ENCODE measurements at regions not wholly inside any gene's neighbourhood (a gene's known extent, or its start where the extent isn't known, plus 50 kb on each side); places are given as distances from the start of the nearest gene placed in this dataset.

DNA sequence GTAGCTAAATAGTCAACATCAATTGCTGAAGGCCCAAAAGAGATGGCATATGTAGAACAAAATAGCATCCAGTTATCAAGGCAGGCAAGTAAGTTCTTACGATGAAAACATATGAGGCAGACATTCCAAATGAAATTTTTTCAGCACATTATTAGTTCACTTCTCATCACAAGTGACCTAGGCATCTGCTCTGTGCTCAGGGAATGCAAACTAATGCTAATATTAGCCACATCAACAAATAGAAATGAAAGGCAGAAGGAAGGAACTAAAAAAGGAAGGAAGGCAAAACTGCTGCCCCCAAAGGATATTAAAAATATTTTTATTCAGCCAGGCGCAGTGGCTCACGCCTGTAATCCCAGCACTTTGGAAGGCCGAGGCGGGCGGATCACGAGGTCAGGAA, 51.2 kb upstream of the ROCK1 start:
- Mint-ChIP-seq H3K27ac (no peak overlapping the region), H3K4me1 (no peaks in the 10 kb centered on the region), H3K27me3 (no peaks in the 10 kb centered on the region), H3K9me3 (no peaks in the 10 kb centered on the region), H3K4me3 (no peak overlapping the region), H3K36me3 (ENCODE audit: low read depth) (no peaks in the 10 kb centered on the region)
- POLR2A ChIA-PET: no interaction called here
- CTCF ChIA-PET: no interaction called here
- DNase-seq: no peak

DNA sequence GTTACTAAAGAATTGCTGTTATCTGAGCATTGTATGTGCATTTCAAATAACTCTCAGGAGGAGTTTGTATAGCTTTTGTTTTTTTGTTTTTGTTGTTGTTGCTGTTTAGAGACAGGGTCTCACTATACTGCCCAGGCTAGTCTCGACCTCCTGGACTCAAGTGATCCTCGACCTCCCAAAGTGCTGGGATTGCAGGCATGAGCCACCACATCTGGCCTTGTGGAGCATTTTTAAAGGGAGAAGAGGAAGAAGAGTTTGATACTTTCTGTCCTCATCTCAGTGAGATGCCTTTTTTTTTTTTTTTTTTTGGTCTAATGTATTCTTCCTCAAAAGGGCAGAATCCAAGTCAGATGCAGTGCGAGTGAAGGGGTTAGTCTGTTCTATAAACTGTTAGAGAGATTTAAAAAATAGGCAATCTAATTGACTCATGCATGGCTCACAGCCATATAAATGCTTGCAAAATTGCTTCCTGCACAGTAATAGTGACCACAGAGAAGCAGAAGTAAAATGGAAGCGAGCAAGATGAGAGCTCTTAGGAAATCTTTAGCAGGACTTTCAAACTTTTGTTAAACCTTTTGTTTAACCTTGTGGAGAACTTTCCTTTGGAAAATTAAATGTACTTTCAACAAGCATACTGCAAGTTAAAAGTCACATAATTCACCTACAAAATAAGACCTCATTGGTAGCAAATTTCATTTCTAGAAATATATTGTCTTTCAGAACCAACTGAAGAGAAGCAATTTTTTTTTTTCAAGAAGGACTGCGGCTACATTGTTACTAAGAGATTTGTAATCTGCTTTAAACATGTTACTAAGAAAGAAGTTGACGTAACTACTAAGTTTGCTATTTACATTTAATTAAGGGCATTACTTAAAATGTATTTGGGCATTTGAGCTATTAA, 52.3 kb upstream of the ROCK1 start:
- DNase-seq: no peak
- Mint-ChIP-seq H3K9me3 (no peaks in the 10 kb centered on the region), H3K36me3 (ENCODE audit: low read depth) (no peaks in the 10 kb centered on the region), H3K27me3 (no peaks in the 10 kb centered on the region), H3K4me3 (no peak overlapping the region), H3K27ac (no peak overlapping the region), H3K4me1 (no peaks in the 10 kb centered on the region)
- ChIA-PET POLR2A (no interaction called here), CTCF (no interaction called here)

DNA sequence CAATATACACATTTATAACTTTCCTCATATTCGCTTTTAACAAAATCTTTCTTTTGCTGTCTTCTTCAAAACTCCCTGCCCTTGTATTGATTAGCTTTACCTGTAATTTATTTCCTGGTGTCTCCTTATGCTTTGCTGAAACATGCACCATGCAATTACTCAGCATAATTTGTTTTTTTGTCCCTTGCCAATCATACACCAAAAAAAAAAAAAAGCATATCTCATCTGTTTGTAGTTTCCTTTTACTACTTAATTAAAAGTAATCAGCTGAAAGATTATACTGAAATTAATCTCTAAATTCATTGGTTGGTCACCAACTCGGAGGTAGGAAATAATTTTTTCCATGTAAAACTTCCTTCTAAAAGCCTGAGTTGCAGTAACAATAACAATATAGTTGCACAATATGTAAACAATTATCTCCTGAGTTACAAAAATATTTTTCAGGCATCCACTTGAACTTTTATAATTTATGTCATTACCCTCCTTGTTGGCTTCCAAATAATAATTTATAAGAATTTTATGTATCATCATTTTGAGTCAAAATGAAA, 53.0 kb upstream of the ROCK1 start:
- no peaks in the 10 kb centered on the region for H3K9me3 Mint-ChIP-seq
- H3K27me3 Mint-ChIP-seq: no peaks in the 10 kb centered on the region
- POLR2A ChIA-PET: no interaction called here
- H3K4me3 Mint-ChIP-seq: no peak overlapping the region
- DNase-seq: no peak
- H3K36me3 Mint-ChIP-seq (ENCODE audit: low read depth): no peaks in the 10 kb centered on the region
- H3K27ac Mint-ChIP-seq: no peak overlapping the region
- CTCF ChIA-PET: no interaction called here
- H3K4me1 Mint-ChIP-seq: no peaks in the 10 kb centered on the region

GRCh38 chr18:21167641-21168377, 56.2 kb upstream of the ROCK1 start:
- Mint-ChIP-seq H3K36me3 (ENCODE audit: low read depth) (no peaks in the 10 kb centered on the region), H3K9me3 (no peaks in the 10 kb centered on the region), H3K27me3 (no peaks in the 10 kb centered on the region), H3K4me1 (no peaks in the 10 kb centered on the region), H3K4me3 (no peak overlapping the region), H3K27ac (no peak overlapping the region)
- DNase-seq: no peak
- ChIA-PET POLR2A (no interaction called here), CTCF (no interaction called here)

DNA sequence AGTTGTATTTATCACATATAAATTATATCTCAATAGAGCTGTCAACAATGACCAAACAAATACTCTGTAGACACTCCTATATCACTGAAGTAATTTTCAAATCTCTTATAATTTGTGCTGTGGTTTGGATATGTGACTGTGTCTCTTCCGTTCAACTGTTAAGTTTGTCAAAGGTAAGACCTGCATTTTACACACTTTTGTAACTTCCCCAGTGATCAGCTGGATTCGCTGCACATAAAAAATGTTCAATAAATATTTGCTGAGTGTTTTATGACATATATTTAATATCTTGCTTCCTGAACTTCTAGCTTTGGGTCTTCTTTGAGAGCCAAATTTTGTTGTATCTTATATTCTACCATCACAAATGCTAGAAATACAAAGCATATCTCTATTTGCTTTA, 57.3 kb upstream of the ROCK1 start:
- Mint-ChIP-seq H3K27ac (no peak overlapping the region), H3K27me3 (no peaks in the 10 kb centered on the region), H3K4me3 (no peak overlapping the region), H3K36me3 (ENCODE audit: low read depth) (no peaks in the 10 kb centered on the region), H3K4me1 (no peaks in the 10 kb centered on the region), H3K9me3 (no peaks in the 10 kb centered on the region)
- no peak for DNase-seq
- POLR2A ChIA-PET: no interaction called here
- CTCF ChIA-PET: no interaction called here

- POLR2A ChIA-PET: no interaction called here
- peaks cover 7% of the 10 kb centered on the region for H3K4me1 Mint-ChIP-seq
- no peak overlapping the region for H3K27ac Mint-ChIP-seq
- no peak for DNase-seq
- CTCF ChIA-PET: no interaction called here
- H3K4me3 Mint-ChIP-seq: no peak overlapping the region
- H3K27me3 Mint-ChIP-seq: no peaks in the 10 kb centered on the region
- no peaks in the 10 kb centered on the region for H3K36me3 Mint-ChIP-seq (ENCODE audit: low read depth)
- no peaks in the 10 kb centered on the region for H3K9me3 Mint-ChIP-seq
Observed at GRCh38 chr18:21177822-21178221, 64.2 kb upstream of the GREB1L start.

- H3K27me3 Mint-ChIP-seq: no peaks in the 10 kb centered on the region
- no peak overlapping the region for H3K4me3 Mint-ChIP-seq
- H3K36me3 Mint-ChIP-seq (ENCODE audit: low read depth): no peaks in the 10 kb centered on the region
- peak; percentile 56 for DNase-seq
- ChIA-PET CTCF (interaction anchor here (0.7 kb wide), 1 partner anchor 19 kb away, joined by 3 read pairs; no protein-coding TSS in a partner anchor), POLR2A (interaction anchor here (0.6 kb wide), 1 partner anchor 212 kb away, joined by 3 read pairs; no protein-coding TSS in a partner anchor)
- no peak overlapping the region for H3K27ac Mint-ChIP-seq
- H3K4me1 Mint-ChIP-seq: peaks cover 7% of the 10 kb centered on the region
- no peaks in the 10 kb centered on the region for H3K9me3 Mint-ChIP-seq
Observed at GRCh38 chr18:21179590-21180220, 62.3 kb upstream of the GREB1L start.

DNA sequence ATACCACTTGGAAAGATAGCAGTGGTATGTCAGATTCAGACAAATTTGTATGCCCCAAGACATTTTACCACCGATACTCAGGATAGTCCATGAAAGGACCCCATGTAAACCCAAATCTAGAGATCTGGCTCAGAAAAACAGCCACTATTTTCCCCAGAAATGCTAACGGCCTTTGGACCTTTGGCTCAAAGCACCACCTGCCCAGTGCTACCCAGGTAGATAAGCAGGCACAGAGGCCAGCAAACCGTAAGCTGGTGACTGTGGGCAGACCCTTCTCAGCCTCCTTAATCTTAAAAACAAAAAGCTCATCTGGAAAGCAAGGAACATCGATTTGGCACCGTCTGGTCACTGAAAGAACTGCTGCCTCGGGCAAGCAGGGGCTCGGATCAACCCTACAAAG, 61.4 kb upstream of the GREB1L start:
- no peak for DNase-seq
- no peak overlapping the region for H3K27ac Mint-ChIP-seq
- no peak overlapping the region for H3K4me3 Mint-ChIP-seq
- ChIA-PET POLR2A (no interaction called here), CTCF (interaction anchor here (0.6 kb wide), 1 partner anchor 67 kb away, joined by 3 read pairs; no protein-coding TSS in a partner anchor)
- H3K27me3 Mint-ChIP-seq: no peaks in the 10 kb centered on the region
- H3K9me3 Mint-ChIP-seq: no peaks in the 10 kb centered on the region
- H3K4me1 Mint-ChIP-seq: peaks cover 7% of the 10 kb centered on the region
- no peaks in the 10 kb centered on the region for H3K36me3 Mint-ChIP-seq (ENCODE audit: low read depth)

DNA sequence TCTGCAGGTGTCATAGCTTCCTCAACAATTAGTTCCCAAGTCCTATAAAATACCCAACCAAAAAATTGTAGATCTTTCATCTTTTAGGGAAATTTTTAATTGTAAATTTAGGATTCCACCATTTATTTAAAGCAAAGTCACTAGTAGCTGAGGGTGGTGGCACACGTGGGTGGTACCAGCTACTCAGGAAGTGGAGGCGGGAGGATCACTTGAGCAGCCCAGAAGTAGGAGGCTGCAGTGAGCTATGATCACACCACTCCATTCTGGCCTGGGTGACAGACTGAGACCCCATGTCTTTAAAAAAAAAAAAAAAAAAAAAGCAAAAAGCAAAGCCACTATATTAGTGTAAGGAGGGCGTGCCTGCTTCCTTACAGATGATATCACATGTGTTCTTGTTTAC, 60.3 kb upstream of the GREB1L start:
- no peak for DNase-seq
- H3K9me3 Mint-ChIP-seq: no peaks in the 10 kb centered on the region
- H3K27me3 Mint-ChIP-seq: no peaks in the 10 kb centered on the region
- H3K27ac Mint-ChIP-seq: no peak overlapping the region
- CTCF ChIA-PET: no interaction called here
- peaks cover 7% of the 10 kb centered on the region for H3K4me1 Mint-ChIP-seq
- H3K36me3 Mint-ChIP-seq (ENCODE audit: low read depth): no peaks in the 10 kb centered on the region
- no peak overlapping the region for H3K4me3 Mint-ChIP-seq
- POLR2A ChIA-PET: interaction anchor here (0.6 kb wide), 1 partner anchor 213 kb away, joined by 4 read pairs; no protein-coding TSS in a partner anchor

DNA sequence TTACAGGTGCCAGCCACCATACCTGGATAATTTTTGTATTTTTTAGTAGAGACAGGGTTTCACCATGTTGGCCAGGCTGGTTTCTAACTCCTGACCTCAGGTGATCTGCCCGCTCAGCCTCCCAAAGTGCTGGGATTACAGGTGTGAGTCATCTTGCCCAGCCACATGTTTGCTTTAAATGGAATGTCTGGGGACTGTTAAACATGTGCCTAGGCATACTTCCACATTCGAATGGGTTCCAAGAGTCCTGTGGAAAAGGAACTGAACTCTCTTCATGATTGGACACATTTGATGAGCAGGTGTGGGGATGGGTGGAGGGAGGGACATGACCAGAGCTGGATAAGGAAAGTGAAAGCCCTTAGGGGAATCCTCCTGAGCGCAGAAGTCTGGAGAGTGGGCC, 58.4 kb upstream of the GREB1L start:
- Mint-ChIP-seq H3K36me3 (ENCODE audit: low read depth) (no peaks in the 10 kb centered on the region), H3K4me1 (peaks cover 7% of the 10 kb centered on the region), H3K9me3 (no peaks in the 10 kb centered on the region), H3K27ac (no peak overlapping the region), H3K4me3 (no peak overlapping the region), H3K27me3 (no peaks in the 10 kb centered on the region)
- ChIA-PET POLR2A (no interaction called here), CTCF (no interaction called here)
- DNase-seq: no peak

- Mint-ChIP-seq H3K4me1 (peaks cover 7% of the 10 kb centered on the region), H3K36me3 (ENCODE audit: low read depth) (no peaks in the 10 kb centered on the region), H3K9me3 (no peaks in the 10 kb centered on the region), H3K27ac (no peak overlapping the region), H3K4me3 (no peak overlapping the region), H3K27me3 (no peaks in the 10 kb centered on the region)
- DNase-seq: no peak
- POLR2A ChIA-PET: no interaction called here
- CTCF ChIA-PET: no interaction called here
Observed at GRCh38 chr18:21184396-21184996, 57.5 kb upstream of the GREB1L start.

DNA sequence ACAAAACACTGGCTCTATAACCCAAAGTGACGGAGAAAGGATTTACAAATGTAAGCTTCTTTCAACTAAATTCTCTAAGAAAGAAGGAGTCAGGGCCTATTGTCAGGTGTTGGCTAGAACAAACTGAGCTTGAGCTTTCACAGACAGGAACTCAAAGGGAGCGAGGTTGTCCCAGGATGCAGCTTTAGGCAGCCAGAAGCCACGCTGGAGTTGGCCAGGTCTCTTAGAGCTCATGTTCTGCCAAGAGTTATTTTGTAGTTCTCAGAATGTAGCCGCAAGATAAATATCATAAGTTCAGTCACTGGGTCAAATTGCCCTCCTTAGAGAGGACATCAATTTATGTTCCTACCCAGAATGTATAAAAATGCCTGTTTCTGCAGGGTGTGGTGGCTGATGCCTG, 54.1 kb upstream of the GREB1L start:
- Mint-ChIP-seq H3K27ac (no peak overlapping the region), H3K4me3 (no peak overlapping the region), H3K27me3 (peaks cover 6% of the 10 kb centered on the region), H3K36me3 (ENCODE audit: low read depth) (no peaks in the 10 kb centered on the region), H3K9me3 (no peaks in the 10 kb centered on the region), H3K4me1 (no peaks in the 10 kb centered on the region)
- ChIA-PET POLR2A (no interaction called here), CTCF (no interaction called here)
- DNase-seq: no peak

All from activated CD4-positive, alpha-beta T cell treated with anti-CD3 and anti-CD28 coated beads, Interleukin-2, amount 10 ng/mL, durations not matched to agents 7 days and 5 days (primary cell).